ENCODE measurements at regions not wholly inside any gene's neighbourhood (a gene's known extent, or its start where the extent isn't known, plus 50 kb on each side); places are given as distances from the start of the nearest gene placed in this dataset.

DNA sequence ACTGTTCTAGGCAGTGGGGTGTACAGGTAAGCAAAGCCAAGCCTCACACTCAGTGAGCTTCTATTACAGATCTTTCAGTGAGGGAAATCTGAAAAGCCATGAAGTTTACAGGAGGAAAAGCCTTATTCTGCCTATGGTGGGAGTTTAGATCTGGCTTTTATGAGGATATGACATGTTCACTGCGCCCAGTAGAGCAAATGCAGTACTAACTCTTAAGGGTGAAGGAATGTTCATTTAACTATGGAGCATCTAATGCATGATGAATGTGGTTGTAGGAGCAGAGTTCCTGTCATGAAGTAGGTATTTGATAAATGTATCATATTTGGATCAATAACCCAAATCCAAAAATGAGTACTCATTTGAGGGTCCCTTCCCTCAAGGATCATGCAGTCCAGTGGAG lies 230.2 kb upstream of the PAPPA start:
- TF ChIP-seq SP1 (CRISPR knock-in tag; conservative IDR thresholded peaks at IDR 0.05) (no peak), ZNF512 (CRISPR knock-in tag; IDR thresholded peaks at IDR 0.05; ENCODE audit: borderline replicate concordance) (no peak), ELF4 (CRISPR knock-in tag; IDR thresholded peaks at IDR 0.05; ENCODE audit: low read depth) (no peak), NR3C1 (CRISPR knock-in tag; conservative IDR thresholded peaks at IDR 0.05; ENCODE audit: low read depth) (no peak), RORB (CRISPR knock-in tag; IDR thresholded peaks at IDR 0.05) (no peak), ZNF138 (CRISPR knock-in tag; conservative IDR thresholded peaks at IDR 0.05) (no peak), MAX (CRISPR knock-in tag; IDR thresholded peaks at IDR 0.05) (no peak), ZNF263 (CRISPR knock-in tag; IDR thresholded peaks at IDR 0.05; ENCODE audit: low read depth) (no peak), ZNF232 (CRISPR knock-in tag; IDR thresholded peaks at IDR 0.05) (no peak)
- TF ChIP-seq, protein P1, sequence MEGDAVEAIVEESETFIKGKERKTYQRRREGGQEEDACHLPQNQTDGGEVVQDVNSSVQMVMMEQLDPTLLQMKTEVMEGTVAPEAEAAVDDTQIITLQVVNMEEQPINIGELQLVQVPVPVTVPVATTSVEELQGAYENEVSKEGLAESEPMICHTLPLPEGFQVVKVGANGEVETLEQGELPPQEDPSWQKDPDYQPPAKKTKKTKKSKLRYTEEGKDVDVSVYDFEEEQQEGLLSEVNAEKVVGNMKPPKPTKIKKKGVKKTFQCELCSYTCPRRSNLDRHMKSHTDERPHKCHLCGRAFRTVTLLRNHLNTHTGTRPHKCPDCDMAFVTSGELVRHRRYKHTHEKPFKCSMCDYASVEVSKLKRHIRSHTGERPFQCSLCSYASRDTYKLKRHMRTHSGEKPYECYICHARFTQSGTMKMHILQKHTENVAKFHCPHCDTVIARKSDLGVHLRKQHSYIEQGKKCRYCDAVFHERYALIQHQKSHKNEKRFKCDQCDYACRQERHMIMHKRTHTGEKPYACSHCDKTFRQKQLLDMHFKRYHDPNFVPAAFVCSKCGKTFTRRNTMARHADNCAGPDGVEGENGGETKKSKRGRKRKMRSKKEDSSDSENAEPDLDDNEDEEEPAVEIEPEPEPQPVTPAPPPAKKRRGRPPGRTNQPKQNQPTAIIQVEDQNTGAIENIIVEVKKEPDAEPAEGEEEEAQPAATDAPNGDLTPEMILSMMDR (IDR thresholded peaks at IDR 0.05) = no peak
- TF ChIP-seq, protein P2, sequence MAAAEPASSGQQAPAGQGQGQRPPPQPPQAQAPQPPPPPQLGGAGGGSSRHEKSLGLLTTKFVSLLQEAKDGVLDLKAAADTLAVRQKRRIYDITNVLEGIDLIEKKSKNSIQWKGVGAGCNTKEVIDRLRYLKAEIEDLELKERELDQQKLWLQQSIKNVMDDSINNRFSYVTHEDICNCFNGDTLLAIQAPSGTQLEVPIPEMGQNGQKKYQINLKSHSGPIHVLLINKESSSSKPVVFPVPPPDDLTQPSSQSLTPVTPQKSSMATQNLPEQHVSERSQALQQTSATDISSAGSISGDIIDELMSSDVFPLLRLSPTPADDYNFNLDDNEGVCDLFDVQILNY (CRISPR knock-in tag; IDR thresholded peaks at IDR 0.05) = no peak
- TF ChIP-seq, protein P3, sequence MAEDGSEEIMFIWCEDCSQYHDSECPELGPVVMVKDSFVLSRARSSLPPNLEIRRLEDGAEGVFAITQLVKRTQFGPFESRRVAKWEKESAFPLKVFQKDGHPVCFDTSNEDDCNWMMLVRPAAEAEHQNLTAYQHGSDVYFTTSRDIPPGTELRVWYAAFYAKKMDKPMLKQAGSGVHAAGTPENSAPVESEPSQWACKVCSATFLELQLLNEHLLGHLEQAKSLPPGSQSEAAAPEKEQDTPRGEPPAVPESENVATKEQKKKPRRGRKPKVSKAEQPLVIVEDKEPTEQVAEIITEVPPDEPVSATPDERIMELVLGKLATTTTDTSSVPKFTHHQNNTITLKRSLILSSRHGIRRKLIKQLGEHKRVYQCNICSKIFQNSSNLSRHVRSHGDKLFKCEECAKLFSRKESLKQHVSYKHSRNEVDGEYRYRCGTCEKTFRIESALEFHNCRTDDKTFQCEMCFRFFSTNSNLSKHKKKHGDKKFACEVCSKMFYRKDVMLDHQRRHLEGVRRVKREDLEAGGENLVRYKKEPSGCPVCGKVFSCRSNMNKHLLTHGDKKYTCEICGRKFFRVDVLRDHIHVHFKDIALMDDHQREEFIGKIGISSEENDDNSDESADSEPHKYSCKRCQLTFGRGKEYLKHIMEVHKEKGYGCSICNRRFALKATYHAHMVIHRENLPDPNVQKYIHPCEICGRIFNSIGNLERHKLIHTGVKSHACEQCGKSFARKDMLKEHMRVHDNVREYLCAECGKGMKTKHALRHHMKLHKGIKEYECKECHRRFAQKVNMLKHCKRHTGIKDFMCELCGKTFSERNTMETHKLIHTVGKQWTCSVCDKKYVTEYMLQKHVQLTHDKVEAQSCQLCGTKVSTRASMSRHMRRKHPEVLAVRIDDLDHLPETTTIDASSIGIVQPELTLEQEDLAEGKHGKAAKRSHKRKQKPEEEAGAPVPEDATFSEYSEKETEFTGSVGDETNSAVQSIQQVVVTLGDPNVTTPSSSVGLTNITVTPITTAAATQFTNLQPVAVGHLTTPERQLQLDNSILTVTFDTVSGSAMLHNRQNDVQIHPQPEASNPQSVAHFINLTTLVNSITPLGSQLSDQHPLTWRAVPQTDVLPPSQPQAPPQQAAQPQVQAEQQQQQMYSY (CRISPR knock-in tag; IDR thresholded peaks at IDR 0.05) = no peak
